Keratinocyte (primary cell): ENCODE measurements at regions not wholly inside any gene's neighbourhood (a gene's known extent, or its start where the extent isn't known, plus 50 kb on each side); places are given as distances from the start of the nearest gene placed in this dataset.

Experiments
- DNase-seq: peaks from one replicate; pipeline ENCODE4 v3.0.0-alpha.2; 2011; ENCODE audit warnings: low read depth, missing footprints, low spot score
- FAIRE-seq: peaks from 2 replicates; lab custom pipeline; 2011; peaks lifted over from hg19 to GRCh38; lab: Jason Lieb, UNC
- H2AFZ ChIP-seq: 2 replicates; pipeline ENCODE4 v1.6.0; 2012; ENCODE audit warnings: low read length, control low read depth, inconsistent platforms; ENCODE audit not compliant: control insufficient read depth
- H3K27ac ChIP-seq: 2 replicates; pipeline ENCODE4 v1.5.1; 2011; ENCODE audit warnings: low read length; ENCODE audit not compliant: control insufficient read depth, insufficient read depth
- H3K27me3 ChIP-seq: 3 replicates; pipeline ENCODE4 v1.6.0; 2011; ENCODE audit warnings: low read length; ENCODE audit not compliant: control insufficient read depth, insufficient read depth; ENCODE audit errors: extremely low read depth
- H3K36me3 ChIP-seq, 2 experiments: 2 replicates in 1 of 2; 3 replicates in 1 of 2; pipeline ENCODE4 v1.5.1; 2011; ENCODE audit warnings: low read length in 2 of 2, mild to moderate bottlenecking in 1 of 2; ENCODE audit not compliant: control insufficient read depth in 2 of 2, insufficient read depth in 2 of 2; ENCODE audit errors: extremely low read depth in 1 of 2
- H3K4me1 ChIP-seq: 3 replicates; pipeline ENCODE4 v1.5.1; 2011; ENCODE audit warnings: low read length; ENCODE audit not compliant: control insufficient read depth, insufficient read depth; ENCODE audit errors: extremely low read depth
- H3K4me2 ChIP-seq: 3 replicates; pipeline ENCODE4 v1.6.0; 2011; ENCODE audit warnings: low read depth, low read length; ENCODE audit not compliant: control insufficient read depth, insufficient read depth; ENCODE audit errors: extremely low read depth
- H3K4me3 ChIP-seq, 3 experiments: fragments of 200-600 bp in 1 of 3; sonication (generic) in 1 of 3; 2 replicates in 2 of 3; 3 replicates in 1 of 3; pipeline ENCODE4 v1.5.1; 2011 to 2016; ENCODE audit warnings: low read length in 3 of 3, mild to moderate bottlenecking in 3 of 3, control low read depth in 2 of 3, inconsistent platforms in 1 of 3, low read depth in 1 of 3, mixed read lengths in 1 of 3, mixed run types in 1 of 3, moderate library complexity in 1 of 3; ENCODE audit not compliant: control insufficient read depth in 2 of 3, insufficient read depth in 2 of 3; ENCODE audit errors: extremely low read depth in 1 of 3
- H3K79me2 ChIP-seq: 2 replicates; pipeline ENCODE4 v1.6.0; 2012; ENCODE audit warnings: low read length; ENCODE audit not compliant: control insufficient read depth, insufficient read depth
- H3K9ac ChIP-seq: 3 replicates; pipeline ENCODE4 v1.6.0; 2011; ENCODE audit warnings: low read length; ENCODE audit not compliant: control insufficient read depth, insufficient read depth; ENCODE audit errors: extremely low read depth
- H3K9me1 ChIP-seq: 3 replicates; pipeline ENCODE4 v1.6.0; 2011; ENCODE audit warnings: low read length; ENCODE audit not compliant: control insufficient read depth, insufficient read depth; ENCODE audit errors: extremely low read depth
- H3K9me3 ChIP-seq: 2 replicates; pipeline ENCODE4 v1.5.1; 2012; ENCODE audit warnings: low read depth, low read length; ENCODE audit not compliant: control insufficient read depth
- H4K20me1 ChIP-seq: 3 replicates; pipeline ENCODE4 v1.6.0; 2011; ENCODE audit warnings: low read length; ENCODE audit not compliant: control insufficient read depth, insufficient read depth; ENCODE audit errors: extremely low read depth
- EZH2 ChIP-seq: IDR thresholded peaks from one replicate; pipeline ENCODE4 v1.6.1; 2012; ENCODE audit warnings: inconsistent platforms, mild to moderate bottlenecking, low read length, moderate library complexity
- dilution Hi-C: fragments of 300-500 bp; cut with MboI; formaldehyde crosslinking; loops from one replicate; pipeline ENCODE4 v1.7.0; 2020; ENCODE audit warnings: low sequenced_read_pairs; ENCODE audit not compliant: extremely low pct_ligation_motif_present
- TF ChIP-seq, protein P1 (sequence below), 3 experiments: IDR thresholded peaks in 1 of 3; conservative IDR thresholded peaks in 1 of 3; optimal IDR thresholded peaks in 1 of 3; 2 replicates in 2 of 3; 3 replicates in 1 of 3; pipeline versions ENCODE3 to v1.5.1; 2011; ENCODE audit warnings: low read length in 3 of 3, mild to moderate bottlenecking in 3 of 3, moderate library complexity in 2 of 3, control low read depth in 1 of 3, inconsistent platforms in 1 of 3; ENCODE audit not compliant: insufficient read depth in 2 of 3; ENCODE audit errors: extremely low read depth in 1 of 3

DNA sequence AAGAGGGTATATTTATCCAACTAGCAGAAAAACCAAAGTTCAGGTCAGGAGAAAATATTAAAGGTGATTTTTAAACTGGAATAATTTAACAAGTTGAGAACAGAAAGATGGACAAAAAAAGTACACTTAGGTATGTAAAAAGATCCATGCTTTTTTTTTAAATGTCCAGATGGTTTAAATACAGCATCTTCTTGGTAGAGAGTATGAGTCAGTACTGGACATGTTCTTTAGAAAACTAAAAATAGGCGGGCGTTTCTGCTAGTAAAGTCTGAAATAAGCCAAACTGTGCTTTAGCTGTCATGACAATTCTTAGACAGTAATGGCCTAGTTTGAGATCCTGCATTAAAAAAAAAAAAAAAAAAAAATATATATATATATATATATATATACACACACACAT is 255.9 kb upstream of the ST8SIA4 start:
- DNase-seq (no peak), FAIRE-seq (no peak)
- H3K4me2 ChIP-seq = no peak overlapping the region
- dilution Hi-C loops = no loop called here
- H3K4me1 ChIP-seq = no peaks in the 10 kb centered on the region
- no peak overlapping the region for H3K9ac ChIP-seq
- H3K36me3 ChIP-seq = no peaks in the 10 kb centered on the region
- H3K27me3 ChIP-seq = no peaks in the 10 kb centered on the region
- H4K20me1 ChIP-seq = no peaks in the 10 kb centered on the region
- no peaks in the 10 kb centered on the region for H3K79me2 ChIP-seq
- H3K9me3 ChIP-seq = no peaks in the 10 kb centered on the region
- H3K4me3 ChIP-seq = no peak overlapping the region
- no peak overlapping the region for H2AFZ ChIP-seq
- no peaks in the 10 kb centered on the region for H3K9me1 ChIP-seq
- H3K27ac ChIP-seq = no peak overlapping the region
- no peak for TF ChIP-seq EZH2
- TF ChIP-seq, protein P1, sequence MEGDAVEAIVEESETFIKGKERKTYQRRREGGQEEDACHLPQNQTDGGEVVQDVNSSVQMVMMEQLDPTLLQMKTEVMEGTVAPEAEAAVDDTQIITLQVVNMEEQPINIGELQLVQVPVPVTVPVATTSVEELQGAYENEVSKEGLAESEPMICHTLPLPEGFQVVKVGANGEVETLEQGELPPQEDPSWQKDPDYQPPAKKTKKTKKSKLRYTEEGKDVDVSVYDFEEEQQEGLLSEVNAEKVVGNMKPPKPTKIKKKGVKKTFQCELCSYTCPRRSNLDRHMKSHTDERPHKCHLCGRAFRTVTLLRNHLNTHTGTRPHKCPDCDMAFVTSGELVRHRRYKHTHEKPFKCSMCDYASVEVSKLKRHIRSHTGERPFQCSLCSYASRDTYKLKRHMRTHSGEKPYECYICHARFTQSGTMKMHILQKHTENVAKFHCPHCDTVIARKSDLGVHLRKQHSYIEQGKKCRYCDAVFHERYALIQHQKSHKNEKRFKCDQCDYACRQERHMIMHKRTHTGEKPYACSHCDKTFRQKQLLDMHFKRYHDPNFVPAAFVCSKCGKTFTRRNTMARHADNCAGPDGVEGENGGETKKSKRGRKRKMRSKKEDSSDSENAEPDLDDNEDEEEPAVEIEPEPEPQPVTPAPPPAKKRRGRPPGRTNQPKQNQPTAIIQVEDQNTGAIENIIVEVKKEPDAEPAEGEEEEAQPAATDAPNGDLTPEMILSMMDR (optimal IDR thresholded peaks at IDR 0.05 in 1 of 3, IDR thresholded peaks at IDR 0.05 in 1 of 3, conservative IDR thresholded peaks at IDR 0.05 in 1 of 3; ENCODE audit: extremely low read depth in 1 of 3, insufficient read depth in 2 of 3, low read length in 3 of 3) = no peak

DNA sequence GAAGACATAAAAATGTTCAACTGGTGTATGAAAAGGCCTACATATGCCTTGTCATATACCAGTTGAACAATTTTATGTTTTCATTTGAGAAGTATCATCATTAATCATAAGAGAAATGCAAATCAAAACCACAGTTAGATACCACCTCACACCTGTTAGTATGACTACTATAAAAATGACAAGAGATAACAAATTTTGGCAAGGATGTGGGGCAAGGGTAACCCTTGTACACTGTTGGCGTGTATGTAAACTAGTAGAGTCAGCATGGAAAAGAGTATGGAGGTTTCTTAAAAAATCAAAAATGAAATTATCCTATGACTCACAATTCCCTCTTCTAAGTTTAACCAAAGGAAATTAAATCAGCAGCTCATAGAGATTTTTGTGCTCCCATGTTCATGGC is 250.4 kb upstream of the ST8SIA4 start:
- Histone ChIP-seq H2AFZ (no peak overlapping the region), H3K4me3 (no peak overlapping the region), H3K4me1 (no peaks in the 10 kb centered on the region), H4K20me1 (no peaks in the 10 kb centered on the region), H3K9me3 (no peaks in the 10 kb centered on the region), H3K36me3 (no peaks in the 10 kb centered on the region), H3K79me2 (no peaks in the 10 kb centered on the region), H3K9me1 (no peaks in the 10 kb centered on the region), H3K27ac (no peak overlapping the region), H3K9ac (no peak overlapping the region), H3K4me2 (no peak overlapping the region), H3K27me3 (no peaks in the 10 kb centered on the region)
- no peak for DNase-seq
- no peak for FAIRE-seq
- dilution Hi-C loops = no loop called here
- TF ChIP-seq, protein P1 (optimal IDR thresholded peaks at IDR 0.05 in 1 of 3, IDR thresholded peaks at IDR 0.05 in 1 of 3, conservative IDR thresholded peaks at IDR 0.05 in 1 of 3; ENCODE audit: extremely low read depth in 1 of 3, insufficient read depth in 2 of 3, low read length in 3 of 3) = no peak
- TF ChIP-seq EZH2 = no peak
